Endothelial cell of umbilical vein (primary cell): ENCODE measurements at regions not wholly inside any gene's neighbourhood (a gene's known extent, or its start where the extent isn't known, plus 50 kb on each side); places are given as distances from the start of the nearest gene placed in this dataset.

ENCODE experiments used
- BruUV-seq: library from RNA; stranded (reverse); fragments of 400-500 nt; replicated peaks from 2 replicates; lab custom pipeline; 2021; lab: Mats Ljungman, UMichigan
- CTCF ChIA-PET: fragments of 300-600, 350-600 bp; sonication (Branson Sonifier 250); formaldehyde crosslinking; loops from one replicate; lab custom pipeline; 2021; ENCODE audit warnings: antibody characterized with exemption, inconsistent platforms; lab: Charles Lee
- POLR2A ChIA-PET: fragments of 300-600, 350-600 bp; sonication (Branson Sonifier 250); formaldehyde crosslinking; loops from one replicate; lab custom pipeline; 2021; ENCODE audit warnings: antibody characterized with exemption, inconsistent platforms; lab: Charles Lee
- DNase-seq: peaks from one replicate; pipeline ENCODE4 v3.0.0-alpha.2; 2011; ENCODE audit warnings: low read depth, low spot score
- FAIRE-seq: peaks from 2 replicates; lab custom pipeline; 2011; peaks lifted over from hg19 to GRCh38; lab: Jason Lieb, UNC
- H2AFZ ChIP-seq: 2 replicates; pipeline ENCODE4 v1.6.0; 2012; ENCODE audit warnings: low read depth, low read length, control low read depth, inconsistent platforms
- H3K27ac ChIP-seq: 2 replicates; pipeline ENCODE4 v1.5.1; 2011; ENCODE audit warnings: low read depth, mild to moderate bottlenecking, control low read depth, low read length, moderate library complexity; ENCODE audit not compliant: insufficient read depth
- H3K27me3 ChIP-seq, 2 experiments: 2 replicates each; pipeline versions ENCODE4 v1.6.0 to v1.6.1; 2011; ENCODE audit warnings: low read length in 2 of 2, mixed read lengths in 1 of 2; ENCODE audit not compliant: control insufficient read depth in 2 of 2, insufficient read depth in 2 of 2
- H3K36me3 ChIP-seq, 2 experiments: 2 replicates in 1 of 2; 3 replicates in 1 of 2; pipeline ENCODE4 v1.5.1; 2011; ENCODE audit warnings: low read length in 2 of 2, mild to moderate bottlenecking in 1 of 2, moderate library complexity in 1 of 2; ENCODE audit not compliant: control insufficient read depth in 2 of 2, insufficient read depth in 2 of 2; ENCODE audit errors: extremely low read depth in 1 of 2
- H3K4me1 ChIP-seq: 3 replicates; pipeline ENCODE4 v1.5.1; 2011; ENCODE audit warnings: mild to moderate bottlenecking, low read length; ENCODE audit not compliant: control insufficient read depth, insufficient read depth; ENCODE audit errors: extremely low read depth
- H3K4me2 ChIP-seq: 2 replicates; pipeline ENCODE4 v1.6.1; 2011; ENCODE audit warnings: low read length, control low read depth, mixed read lengths; ENCODE audit not compliant: insufficient read depth
- H3K4me3 ChIP-seq, 3 experiments: fragments of 200-600 bp in 1 of 3; sonication (generic), shearing (Covaris generic) in 1 of 3; replicated peaks in 1 of 3; 2 replicates each; pipeline ENCODE4 v1.5.1; 2011 to 2016; ENCODE audit warnings: control low read depth in 3 of 3, low read length in 3 of 3, mild to moderate bottlenecking in 2 of 3, inconsistent platforms in 1 of 3, low read depth in 1 of 3, moderate library complexity in 1 of 3; ENCODE audit not compliant: insufficient read depth in 1 of 3
- H3K79me2 ChIP-seq: 2 replicates; pipeline ENCODE4 v1.6.0; 2012; ENCODE audit warnings: low read length, inconsistent platforms; ENCODE audit not compliant: control insufficient read depth, insufficient read depth
- H3K9ac ChIP-seq: replicated peaks from 2 replicates; pipeline ENCODE3; 2011; ENCODE audit warnings: low read length, control low read depth; ENCODE audit not compliant: insufficient read depth; ENCODE audit errors: extremely low read depth
- H3K9me1 ChIP-seq: replicated peaks from 3 replicates; pipeline ENCODE4 v1.6.0; 2011; ENCODE audit warnings: mild to moderate bottlenecking, low read length; ENCODE audit not compliant: control insufficient read depth, insufficient read depth; ENCODE audit errors: extremely low read depth
- H3K9me3 ChIP-seq: replicated peaks from 2 replicates; pipeline ENCODE4 v1.5.1; 2012; ENCODE audit warnings: low read length, inconsistent platforms; ENCODE audit not compliant: control insufficient read depth, insufficient read depth
- H4K20me1 ChIP-seq: replicated peaks from 2 replicates; pipeline ENCODE3; 2011; ENCODE audit warnings: mild to moderate bottlenecking, low read length; ENCODE audit not compliant: control insufficient read depth, insufficient read depth; ENCODE audit errors: extremely low read depth
- FOS ChIP-seq: IDR thresholded peaks from 2 replicates; pipeline ENCODE4 v1.6.1; 2011; ENCODE audit warnings: mild to moderate bottlenecking, low read length, moderate library complexity, borderline replicate concordance; ENCODE audit not compliant: insufficient read depth
- GATA2 ChIP-seq: IDR thresholded peaks from 2 replicates; pipeline ENCODE4 v1.7.0; 2011; ENCODE audit warnings: low read depth, mild to moderate bottlenecking, moderate library complexity, mixed read lengths, low read length; ENCODE audit not compliant: insufficient read length, insufficient read depth
- JUN ChIP-seq: IDR thresholded peaks from 2 replicates; pipeline ENCODE4 v1.6.1; 2011; ENCODE audit warnings: borderline replicate concordance, low read depth; ENCODE audit not compliant: insufficient read length, insufficient read depth
- MAX ChIP-seq: IDR thresholded peaks from 2 replicates; pipeline ENCODE4 v1.6.1; 2011; ENCODE audit not compliant: insufficient read depth, insufficient read length
- POLR2A ChIP-seq: IDR thresholded peaks from 2 replicates; pipeline ENCODE4 v1.6.1; 2012; ENCODE audit warnings: low read depth, mild to moderate bottlenecking, control low read depth, low read length
- POLR2AphosphoS5 ChIP-seq: IDR thresholded peaks from 2 replicates; pipeline ENCODE4 v1.6.1; 2012; ENCODE audit warnings: low read depth, mild to moderate bottlenecking, control low read depth, low read length, moderate library complexity; ENCODE audit not compliant: insufficient read depth
- dilution Hi-C: fragments of 300-500 bp; cut with MboI; formaldehyde crosslinking; loops from one replicate; pipeline ENCODE4 v1.15.0; 2019; ENCODE audit warnings: low sequenced_read_pairs; ENCODE audit not compliant: extremely low pct_ligation_motif_present
- intact Hi-C: fragments of 100-400 bp; cut with micrococcal nuclease; formaldehyde crosslinking; loops from one replicate; pipeline ENCODE4 v1.10.0; 2022

GRCh38 chr10:120732643-120733313 lies 118.4 kb upstream of the WDR11 start:
- dilution Hi-C loops = no loop called here
- CTCF ChIA-PET = interaction anchor here (0.8 to 2.4 kb wide), 9 partner anchors 9 to 511 kb away, joined by 3 to 9 read pairs (median 4); no protein-coding TSS in a partner anchor
- H3K4me1 ChIP-seq = peaks cover 39% of the 10 kb centered on the region
- peak; percentile 57 for DNase-seq
- H3K9me3 ChIP-seq = no peaks in the 10 kb centered on the region
- H3K27ac ChIP-seq = peak overlapping the region; percentile 75
- peaks cover 26% of the 10 kb centered on the region for H3K79me2 ChIP-seq
- H2AFZ ChIP-seq = peak overlapping the region; percentile 25
- intact Hi-C loops = no loop called here
- TF ChIP-seq MAX = no peak
- peak; percentile 57 for TF ChIP-seq POLR2AphosphoS5
- peak; percentile 10 for TF ChIP-seq POLR2A
- TF ChIP-seq GATA2 = peak; percentile 39
- TF ChIP-seq FOS = peak; percentile 53
- no peak for TF ChIP-seq JUN
- H3K4me2 ChIP-seq = peak overlapping the region; percentile 61
- H3K9ac ChIP-seq = peak overlapping the region; percentile 39
- no peaks in the 10 kb centered on the region for H3K36me3 ChIP-seq
- peak overlapping the region in 2 of 3 experiments; percentile 15 to 29 for H3K4me3 ChIP-seq
- TSS peak; percentile 90 for BruUV-seq
- FAIRE-seq = peak; percentile 15
- H4K20me1 ChIP-seq = no peaks in the 10 kb centered on the region
- POLR2A ChIA-PET = interaction anchor here (0.8 kb wide), 1 partner anchor 133 kb away, joined by 3 read pairs; no protein-coding TSS in a partner anchor
- no peaks in the 10 kb centered on the region for H3K9me1 ChIP-seq
- H3K27me3 ChIP-seq = no peaks in the 10 kb centered on the region
